A549 (cell line): ENCODE measurements at regions not wholly inside any gene's neighbourhood (a gene's known extent, or its start where the extent isn't known, plus 50 kb on each side); places are given as distances from the start of the nearest gene placed in this dataset.

Experiments
- BCL3 ChIP-seq: fragments of >200 bp; sonication (Bioruptor Twin); formaldehyde crosslinking; IDR thresholded peaks from 3 replicates; pipeline ENCODE4 v1.6.1; 2016
- CTCF ChIP-seq: fragments of >200 bp; sonication (Bioruptor Twin); formaldehyde crosslinking; IDR thresholded peaks from 3 replicates; pipeline ENCODE4 v1.5.1; 2016
- EP300 ChIP-seq, 2 experiments: fragments of >200 bp; sonication (Bioruptor Twin); formaldehyde crosslinking; IDR thresholded peaks; 2 replicates in 1 of 2; 3 replicates in 1 of 2; pipeline ENCODE4 v1.6.1; 2016 to 2017
- HOXA7 ChIP-seq: fragments of 250-450 bp; sonication (Bioruptor Pico); IDR thresholded peaks from 2 replicates; pipeline ENCODE4 v1.5.0; 2020; ENCODE audit warnings: mild to moderate bottlenecking, moderate library complexity
- POLR2A ChIP-seq: IDR thresholded peaks from 2 replicates; pipeline ENCODE4 v1.6.1; 2012; ENCODE audit warnings: mild to moderate bottlenecking, low read length
- POLR2AphosphoS2 ChIP-seq: conservative IDR thresholded peaks from 2 replicates; pipeline ENCODE4 v1.6.1; 2012; ENCODE audit warnings: low read length, improper control_type of control experiment, inconsistent platforms
- RAD21 ChIP-seq, 2 experiments: fragments of >200 bp in 1 of 2; sonication (Bioruptor Twin) in 1 of 2; formaldehyde crosslinking in 1 of 2; IDR thresholded peaks in 1 of 2; conservative IDR thresholded peaks in 1 of 2; 2 replicates in 1 of 2; 3 replicates in 1 of 2; pipeline ENCODE4 v1.6.1; 2012 to 2018; ENCODE audit warnings: inconsistent platforms in 1 of 2
- RNF2 ChIP-seq: fragments of 200-600 bp; sonication (generic); IDR thresholded peaks from 2 replicates; pipeline ENCODE4 v1.6.1; 2016; ENCODE audit warnings: low read depth, mild to moderate bottlenecking, antibody characterized with exemption, moderate library complexity, borderline replicate concordance
- TP53 ChIP-seq: fragments of 250-450 bp; sonication (Bioruptor Pico); IDR thresholded peaks from 2 replicates; pipeline ENCODE4 v1.5.0; 2021; ENCODE audit warnings: mild to moderate bottlenecking, moderate library complexity
- USF2 ChIP-seq: fragments of 450-650 bp; IDR thresholded peaks from 2 replicates; pipeline ENCODE4 v1.6.1; 2014; ENCODE audit warnings: antibody characterized with exemption
- ZC3H11A ChIP-seq: fragments of 450-650 bp; IDR thresholded peaks from 2 replicates; pipeline ENCODE4 v1.6.1; 2014; ENCODE audit warnings: antibody characterized with exemption, mild to moderate bottlenecking
- TF ChIP-seq, protein P1 (sequence below): fragments of 200-600 bp; sonication (generic); IDR thresholded peaks from 2 replicates; pipeline ENCODE4 v1.6.1; 2016; ENCODE audit warnings: antibody characterized with exemption, mild to moderate bottlenecking, moderate library complexity

- TF ChIP-seq EP300 (IDR thresholded peaks at IDR 0.05) (no peak), CTCF (no peak), RNF2 (no peak), TP53 (CRISPR knock-in tag) (no peak), USF2 (no peak), RAD21 (conservative IDR thresholded peaks at IDR 0.05 in 1 of 2, IDR thresholded peaks at IDR 0.05 in 1 of 2) (no peak), POLR2A (no peak), BCL3 (no peak), HOXA7 (no peak), POLR2AphosphoS2 (no peak), ZC3H11A (no peak)
- TF ChIP-seq, protein P1, sequence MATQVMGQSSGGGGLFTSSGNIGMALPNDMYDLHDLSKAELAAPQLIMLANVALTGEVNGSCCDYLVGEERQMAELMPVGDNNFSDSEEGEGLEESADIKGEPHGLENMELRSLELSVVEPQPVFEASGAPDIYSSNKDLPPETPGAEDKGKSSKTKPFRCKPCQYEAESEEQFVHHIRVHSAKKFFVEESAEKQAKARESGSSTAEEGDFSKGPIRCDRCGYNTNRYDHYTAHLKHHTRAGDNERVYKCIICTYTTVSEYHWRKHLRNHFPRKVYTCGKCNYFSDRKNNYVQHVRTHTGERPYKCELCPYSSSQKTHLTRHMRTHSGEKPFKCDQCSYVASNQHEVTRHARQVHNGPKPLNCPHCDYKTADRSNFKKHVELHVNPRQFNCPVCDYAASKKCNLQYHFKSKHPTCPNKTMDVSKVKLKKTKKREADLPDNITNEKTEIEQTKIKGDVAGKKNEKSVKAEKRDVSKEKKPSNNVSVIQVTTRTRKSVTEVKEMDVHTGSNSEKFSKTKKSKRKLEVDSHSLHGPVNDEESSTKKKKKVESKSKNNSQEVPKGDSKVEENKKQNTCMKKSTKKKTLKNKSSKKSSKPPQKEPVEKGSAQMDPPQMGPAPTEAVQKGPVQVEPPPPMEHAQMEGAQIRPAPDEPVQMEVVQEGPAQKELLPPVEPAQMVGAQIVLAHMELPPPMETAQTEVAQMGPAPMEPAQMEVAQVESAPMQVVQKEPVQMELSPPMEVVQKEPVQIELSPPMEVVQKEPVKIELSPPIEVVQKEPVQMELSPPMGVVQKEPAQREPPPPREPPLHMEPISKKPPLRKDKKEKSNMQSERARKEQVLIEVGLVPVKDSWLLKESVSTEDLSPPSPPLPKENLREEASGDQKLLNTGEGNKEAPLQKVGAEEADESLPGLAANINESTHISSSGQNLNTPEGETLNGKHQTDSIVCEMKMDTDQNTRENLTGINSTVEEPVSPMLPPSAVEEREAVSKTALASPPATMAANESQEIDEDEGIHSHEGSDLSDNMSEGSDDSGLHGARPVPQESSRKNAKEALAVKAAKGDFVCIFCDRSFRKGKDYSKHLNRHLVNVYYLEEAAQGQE: no peak
Measured at GRCh38 chr1:234916840-234917239, 211.8 kb downstream of the TOMM20 start.
